ENCODE measurements at regions not wholly inside any gene's neighbourhood (a gene's known extent, or its start where the extent isn't known, plus 50 kb on each side); places are given as distances from the start of the nearest gene placed in this dataset.

DNA sequence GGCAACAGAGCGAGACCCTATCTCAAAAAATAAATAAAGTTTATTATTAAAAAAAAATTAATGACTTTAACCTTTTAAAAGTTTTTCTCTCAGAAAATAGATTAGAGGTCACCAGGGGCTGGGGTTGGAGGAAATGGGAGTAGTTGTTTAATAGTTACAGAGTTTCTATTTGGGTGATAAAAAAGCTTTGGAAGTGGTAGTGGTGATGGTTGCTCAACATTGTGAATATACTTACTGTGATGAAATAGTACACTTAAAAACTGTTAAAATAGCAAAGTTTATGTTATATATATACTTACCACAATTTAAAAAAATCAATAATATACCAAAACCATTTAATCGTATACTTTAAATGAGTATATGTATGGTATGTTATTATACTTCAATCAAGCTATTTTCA lies 59.6 kb downstream of the ARL6IP4 start:
- no peak for DNase-seq

- DNase-seq: no peak
These were observed 58.5 kb downstream of the ARL6IP4 start for GRCh38 chr12:123038966-123039365.

DNA sequence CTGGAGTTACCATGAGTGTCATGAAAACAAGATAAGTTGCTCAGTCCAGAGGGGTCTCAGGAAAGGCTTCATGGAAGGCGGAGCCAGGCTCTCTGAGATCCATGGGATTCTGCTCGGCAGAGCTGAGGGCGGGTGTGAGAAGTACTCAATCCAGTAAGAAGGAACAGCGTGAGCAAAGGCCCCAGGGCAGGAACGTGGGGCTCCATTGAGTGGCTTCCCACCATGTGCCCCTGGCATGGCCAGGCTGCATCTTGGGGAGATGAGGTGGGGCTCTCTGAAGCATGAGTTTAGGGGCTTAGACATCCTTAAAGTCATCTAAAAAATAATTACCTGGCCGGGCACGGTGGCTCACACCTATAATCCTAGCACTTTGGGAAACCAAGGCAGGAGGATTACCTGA lies 58.0 kb downstream of the ARL6IP4 start:
- no peak for DNase-seq

DNA sequence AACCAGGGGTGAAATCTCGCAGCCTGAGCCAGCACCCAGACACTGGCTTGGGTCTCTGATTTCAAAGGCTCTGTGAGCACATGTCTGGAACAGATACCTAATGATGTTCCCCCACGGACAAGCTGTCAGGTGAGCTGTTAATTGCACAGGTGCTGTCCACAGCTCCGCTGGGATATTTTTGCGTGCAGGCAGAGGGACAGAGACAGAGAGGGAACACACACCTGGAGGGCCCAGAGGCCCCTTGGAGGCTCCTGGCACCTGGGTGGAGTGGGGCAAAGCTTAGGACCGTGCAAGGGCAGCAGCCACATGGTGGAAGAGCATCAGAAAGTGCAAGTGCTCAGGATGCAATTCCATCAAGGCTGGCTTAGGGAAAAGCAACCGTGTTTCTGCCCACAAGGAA lies 57.3 kb downstream of the ARL6IP4 start:
- no peak for DNase-seq

- DNase-seq: no peak
These were observed 56.2 kb downstream of the ARL6IP4 start for GRCh38 chr12:123036466-123037285.

GRCh38 chr12:123035841-123036240 lies 55.4 kb downstream of the ARL6IP4 start:
- no peak for DNase-seq

DNA sequence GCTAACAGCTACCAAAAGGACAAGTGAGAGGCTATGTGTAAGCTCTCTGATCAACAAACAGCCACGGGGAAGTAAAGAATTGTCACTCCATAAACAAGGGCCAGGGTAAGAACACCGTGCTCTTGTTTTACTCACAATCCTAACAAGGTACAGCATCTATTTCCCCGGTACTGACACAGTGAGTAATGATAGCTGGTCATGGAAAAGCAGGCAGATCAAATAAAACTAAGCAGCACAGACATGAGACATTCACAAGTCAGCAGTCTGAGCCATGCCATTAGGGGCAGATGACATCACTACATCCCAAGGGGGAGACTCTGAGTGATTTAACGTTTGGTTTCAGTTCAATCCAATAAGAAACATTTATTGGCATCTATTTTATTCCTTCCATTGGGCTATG lies 54.4 kb downstream of the ARL6IP4 start:
- DNase-seq: no peak

DNA sequence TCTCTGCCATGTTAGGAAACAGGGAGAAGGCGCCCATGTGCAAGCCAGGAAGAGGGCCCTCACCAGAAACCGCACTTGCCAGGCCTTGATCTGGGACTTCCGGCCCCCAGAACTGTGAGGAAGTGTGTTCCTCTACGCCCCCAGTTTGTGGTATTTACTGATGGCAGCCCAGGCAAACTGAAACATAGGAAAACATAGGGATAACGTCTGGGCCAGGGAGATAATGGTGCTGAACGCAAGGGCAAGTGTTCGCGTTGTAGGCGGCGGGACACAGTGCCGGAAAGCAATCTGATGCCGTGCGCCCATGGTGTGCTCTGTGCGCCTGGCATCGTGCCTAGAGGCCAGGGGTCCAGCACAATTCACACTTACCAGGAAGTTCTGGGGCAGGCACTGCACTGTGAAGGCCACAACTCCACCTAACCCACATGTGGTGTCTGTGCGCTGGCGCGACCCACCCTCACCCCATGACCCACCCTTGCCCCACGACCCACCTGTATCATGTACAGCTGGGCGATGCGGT lies 53.6 kb downstream of the ARL6IP4 start:
- no peak for DNase-seq

- no peak for DNase-seq
These were observed 53.0 kb downstream of the ARL6IP4 start for GRCh38 chr12:123033392-123034021.

DNA sequence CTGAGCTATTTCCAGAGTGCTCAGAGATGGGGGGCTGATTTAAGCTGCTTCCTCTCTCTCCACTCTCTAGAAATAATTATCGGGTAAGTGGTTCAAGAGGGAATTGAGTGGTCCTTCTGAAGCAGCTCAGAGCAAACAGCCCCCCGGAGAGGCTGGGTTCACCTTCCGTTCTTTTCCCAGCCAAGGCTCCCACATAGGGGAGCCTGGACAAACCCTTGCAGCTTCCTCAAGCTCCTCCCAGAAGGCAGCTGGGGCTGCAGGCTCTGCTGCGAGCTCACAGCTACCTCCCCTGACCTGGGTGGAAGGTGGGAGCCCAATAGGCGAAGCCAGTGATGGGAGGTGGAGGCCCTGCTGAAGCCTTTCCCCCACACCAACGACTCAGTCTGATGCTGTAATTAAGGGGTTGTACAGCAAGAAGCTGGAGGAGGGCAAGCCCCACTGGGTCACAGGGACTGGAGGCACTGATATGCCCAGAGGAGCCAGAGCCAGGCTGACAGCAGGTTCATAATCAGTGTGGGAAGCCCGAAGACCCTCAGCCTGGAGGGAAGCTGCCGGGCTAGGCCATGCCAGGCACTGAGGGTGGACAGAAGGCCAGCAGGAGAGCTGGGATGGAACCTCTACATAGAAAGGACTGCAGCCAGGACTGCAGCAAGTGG lies 52.4 kb downstream of the ARL6IP4 start:
- no peak for DNase-seq
